Small intestine (tissue), 7 donors: ENCODE measurements at regions not wholly inside any gene's neighbourhood (a gene's known extent, or its start where the extent isn't known, plus 50 kb on each side); places are given as distances from the start of the nearest gene placed in this dataset.

Source experiments
- DNase-seq, 2 donors: peaks; one replicate each; pipeline versions ENCODE4 v3.0.0 to v3.0.0-alpha.2; 2013
- FAIRE-seq: peaks from 2 replicates; lab custom pipeline; 2012; peaks lifted over from hg19 to GRCh38; lab: Jason Lieb, UNC
- H3K27ac ChIP-seq, 3 donors: one replicate each; pipeline ENCODE4 v1.5.1; 2013; ENCODE audit warnings: low read length in 2 of 3, mild to moderate bottlenecking in 2 of 3, control low read depth in 1 of 3, inconsistent platforms in 1 of 3, low read depth in 1 of 3, moderate library complexity in 1 of 3
- H3K27me3 ChIP-seq, 3 donors: one replicate each; pipeline ENCODE4 v1.6.1; 2013; ENCODE audit warnings: low read length in 3 of 3, inconsistent platforms in 1 of 3; ENCODE audit not compliant: control insufficient read depth in 3 of 3, insufficient read depth in 3 of 3
- H3K36me3 ChIP-seq, 3 donors: one replicate each; pipeline ENCODE4 v1.6.1; 2013; ENCODE audit warnings: low read length in 3 of 3, inconsistent platforms in 1 of 3, low read depth in 1 of 3, mild to moderate bottlenecking in 1 of 3, moderate library complexity in 1 of 3; ENCODE audit not compliant: control insufficient read depth in 3 of 3, insufficient read depth in 2 of 3
- H3K4me1 ChIP-seq, 3 donors: one replicate each; pipeline ENCODE4 v1.6.1; 2013; ENCODE audit warnings: low read length in 2 of 3, inconsistent platforms in 1 of 3, low read depth in 1 of 3, mild to moderate bottlenecking in 1 of 3, moderate library complexity in 1 of 3; ENCODE audit not compliant: control insufficient read depth in 3 of 3, insufficient read depth in 2 of 3
- H3K4me3 ChIP-seq, 3 donors: one replicate each; pipeline ENCODE4 v1.5.1; 2013; ENCODE audit warnings: low read length in 3 of 3, control low read depth in 1 of 3, inconsistent platforms in 1 of 3, low read depth in 1 of 3, mild to moderate bottlenecking in 1 of 3, moderate library complexity in 1 of 3
- H3K9me3 ChIP-seq, 2 donors: one replicate each; pipeline ENCODE4 v1.6.1; 2013; ENCODE audit warnings: low read depth in 1 of 2, low read length in 1 of 2; ENCODE audit not compliant: control insufficient read depth in 2 of 2, insufficient read depth in 1 of 2
- WGBS, 3 donors: extraction: QIAGEN DNeasy Blood & Tissue Kit; methylation state at CpG; one replicate each; pipeline ENCODE4 v1.1.7; 2013; 5-methylcytosine and 5-hydroxymethylcytosine counted together
- donor health status: healthy with polysubstance abuse.
- donor health status: control.
- donor health status: control.
- donor health status: Bipolar disorder and iron deficiency.
- donor health status: healthy.

- H3K4me1 ChIP-seq: no peaks in the 10 kb centered on the region
- no peak for DNase-seq
- H3K27me3 ChIP-seq: no peaks in the 10 kb centered on the region
- no peak overlapping the region for H3K27ac ChIP-seq
- H3K4me3 ChIP-seq: no peak overlapping the region
- H3K9me3 ChIP-seq: peaks cover 0 to 6% of the 10 kb centered on the region in 2 donors
- 83 to 88% (median 84%) methylated on average over 16 to 17 of the region's 17 CpGs for WGBS, 3 donors
- no peak for FAIRE-seq
- no peaks in the 10 kb centered on the region for H3K36me3 ChIP-seq
Measured at GRCh38 chr2:2765176-2765800, 434.2 kb upstream of the MYT1L start.

GRCh38 chr2:2764739-2765138 is 433.7 kb upstream of the MYT1L start:
- Histone ChIP-seq H3K4me1 (no peaks in the 10 kb centered on the region), H3K4me3 (no peak overlapping the region), H3K9me3 (peaks cover 0 to 6% of the 10 kb centered on the region in 2 donors), H3K27me3 (no peaks in the 10 kb centered on the region), H3K27ac (no peak overlapping the region), H3K36me3 (no peaks in the 10 kb centered on the region)
- DNase-seq (no peak), FAIRE-seq (no peak)
- 87 to 92% (median 88%) methylated on average over 18 of the region's 18 CpGs for WGBS, 3 donors

GRCh38 chr2:2764001-2764355 is 432.9 kb upstream of the MYT1L start:
- no peaks in the 10 kb centered on the region for H3K27me3 ChIP-seq
- no peak for FAIRE-seq
- H3K4me1 ChIP-seq: no peaks in the 10 kb centered on the region
- no peaks in the 10 kb centered on the region for H3K36me3 ChIP-seq
- no peak overlapping the region for H3K27ac ChIP-seq
- no peak overlapping the region for H3K4me3 ChIP-seq
- H3K9me3 ChIP-seq: peaks cover 0 to 6% of the 10 kb centered on the region in 2 donors
- 63 to 69% (median 67%) methylated on average over 5 of the region's 5 CpGs for WGBS, 3 donors
- DNase-seq: no peak

GRCh38 chr2:2763351-2764000 is 432.4 kb upstream of the MYT1L start:
- 79 to 89% (median 85%) methylated on average over 24 to 25 of the region's 25 CpGs for WGBS, 3 donors
- H3K4me3 ChIP-seq: no peak overlapping the region
- H3K4me1 ChIP-seq: no peaks in the 10 kb centered on the region
- H3K27me3 ChIP-seq: no peaks in the 10 kb centered on the region
- H3K36me3 ChIP-seq: no peaks in the 10 kb centered on the region
- DNase-seq: no peak
- H3K9me3 ChIP-seq: peaks cover 0 to 6% of the 10 kb centered on the region in 2 donors
- FAIRE-seq: no peak
- no peak overlapping the region for H3K27ac ChIP-seq

GRCh38 chr2:2762913-2763312 is 431.8 kb upstream of the MYT1L start:
- H3K4me3 ChIP-seq: no peak overlapping the region
- no peak for DNase-seq
- H3K9me3 ChIP-seq: peaks cover 0 to 6% of the 10 kb centered on the region in 2 donors
- WGBS, 3 donors: 72 to 85% (median 84%) methylated on average over 11 of the region's 11 CpGs
- no peak for FAIRE-seq
- H3K4me1 ChIP-seq: no peaks in the 10 kb centered on the region
- H3K27ac ChIP-seq: no peak overlapping the region
- no peaks in the 10 kb centered on the region for H3K27me3 ChIP-seq
- H3K36me3 ChIP-seq: no peaks in the 10 kb centered on the region

GRCh38 chr2:2762166-2762908 is 431.3 kb upstream of the MYT1L start:
- H3K27me3 ChIP-seq: no peaks in the 10 kb centered on the region
- no peaks in the 10 kb centered on the region for H3K36me3 ChIP-seq
- H3K4me1 ChIP-seq: no peaks in the 10 kb centered on the region
- WGBS, 3 donors: 76 to 81% (median 79%) methylated on average over 17 of the region's 17 CpGs
- peaks cover 0 to 6% of the 10 kb centered on the region in 2 donors for H3K9me3 ChIP-seq
- FAIRE-seq: no peak
- DNase-seq: no peak
- H3K4me3 ChIP-seq: no peak overlapping the region
- no peak overlapping the region for H3K27ac ChIP-seq

- FAIRE-seq: no peak
Measured at GRCh38 chr2:2758793-2759367, 427.8 kb upstream of the MYT1L start.

GRCh38 chr2:2757764-2758163 is 426.7 kb upstream of the MYT1L start:
- Histone ChIP-seq H3K36me3 (no peaks in the 10 kb centered on the region), H3K27me3 (no peaks in the 10 kb centered on the region), H3K4me3 (no peak overlapping the region), H3K27ac (no peak overlapping the region), H3K9me3 (peaks cover 4 to 15% of the 10 kb centered on the region in 2 donors), H3K4me1 (no peaks in the 10 kb centered on the region)
- 59 to 65% (median 61%) methylated on average over 3 of the region's 3 CpGs for WGBS, 3 donors
- DNase-seq (no peak), FAIRE-seq (no peak)

More at GRCh38 chr2:2758793-2759367, 427.8 kb upstream of the MYT1L start:
- Histone ChIP-seq H3K36me3 (no peaks in the 10 kb centered on the region), H3K9me3 (peaks cover 0 to 9% of the 10 kb centered on the region in 2 donors), H3K27ac (no peak overlapping the region), H3K4me1 (no peaks in the 10 kb centered on the region), H3K27me3 (no peaks in the 10 kb centered on the region), H3K4me3 (no peak overlapping the region)
- DNase-seq: no peak
- 75 to 80% (median 78%) methylated on average over 10 of the region's 10 CpGs for WGBS, 3 donors
